ENCODE measurements at regions not wholly inside any gene's neighbourhood (a gene's known extent, or its start where the extent isn't known, plus 50 kb on each side); places are given as distances from the start of the nearest gene placed in this dataset.

DNA sequence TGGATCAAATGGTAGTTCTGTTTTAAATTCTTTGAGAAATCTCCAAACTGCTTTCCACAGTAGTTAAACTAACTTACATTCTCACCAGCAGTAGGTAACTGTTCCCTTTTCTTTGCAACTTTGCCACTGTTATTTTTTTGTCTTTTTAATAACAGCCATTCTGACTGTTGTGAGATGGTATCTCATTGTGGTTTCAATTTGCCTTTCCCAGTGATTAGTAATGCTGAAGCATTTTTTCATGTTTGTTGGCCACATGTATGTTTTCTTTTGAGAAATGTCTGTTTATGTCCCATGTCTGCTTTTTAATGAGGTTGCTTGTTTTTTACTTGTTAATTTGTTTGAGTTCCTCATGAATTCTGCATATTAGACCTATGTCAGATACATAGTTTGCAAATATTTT, 198.8 kb downstream of the RAB28 start:
- TF ChIP-seq, protein P1, sequence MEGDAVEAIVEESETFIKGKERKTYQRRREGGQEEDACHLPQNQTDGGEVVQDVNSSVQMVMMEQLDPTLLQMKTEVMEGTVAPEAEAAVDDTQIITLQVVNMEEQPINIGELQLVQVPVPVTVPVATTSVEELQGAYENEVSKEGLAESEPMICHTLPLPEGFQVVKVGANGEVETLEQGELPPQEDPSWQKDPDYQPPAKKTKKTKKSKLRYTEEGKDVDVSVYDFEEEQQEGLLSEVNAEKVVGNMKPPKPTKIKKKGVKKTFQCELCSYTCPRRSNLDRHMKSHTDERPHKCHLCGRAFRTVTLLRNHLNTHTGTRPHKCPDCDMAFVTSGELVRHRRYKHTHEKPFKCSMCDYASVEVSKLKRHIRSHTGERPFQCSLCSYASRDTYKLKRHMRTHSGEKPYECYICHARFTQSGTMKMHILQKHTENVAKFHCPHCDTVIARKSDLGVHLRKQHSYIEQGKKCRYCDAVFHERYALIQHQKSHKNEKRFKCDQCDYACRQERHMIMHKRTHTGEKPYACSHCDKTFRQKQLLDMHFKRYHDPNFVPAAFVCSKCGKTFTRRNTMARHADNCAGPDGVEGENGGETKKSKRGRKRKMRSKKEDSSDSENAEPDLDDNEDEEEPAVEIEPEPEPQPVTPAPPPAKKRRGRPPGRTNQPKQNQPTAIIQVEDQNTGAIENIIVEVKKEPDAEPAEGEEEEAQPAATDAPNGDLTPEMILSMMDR (IDR thresholded peaks at IDR 0.05), result no peak
- TF ChIP-seq POLR2A (IDR thresholded peaks at IDR 0.05), result no peak

Data from right lobe of liver (tissue), 4 donors.